HG03354 (cell line): ENCODE measurements at regions not wholly inside any gene's neighbourhood (a gene's known extent, or its start where the extent isn't known, plus 50 kb on each side); places are given as distances from the start of the nearest gene placed in this dataset.
A peak's percentile ranks its signal among the peaks of the same experiment; 100 is the strongest.
"Not testable (repeated sequence)": the region's sequence is repeated elsewhere in the genome, so short reads cannot be mapped to it uniquely, and the experiment has no call there.

Source experiments
- ATAC-seq: cut with Tn5 transposase; IDR thresholded peaks from one replicate; pipeline ENCODE4 v1.9.1; 2021; ENCODE audit warnings: mild to moderate bottlenecking; ENCODE audit not compliant: unreplicated experiment, poor library complexity, severe bottlenecking

DNA sequence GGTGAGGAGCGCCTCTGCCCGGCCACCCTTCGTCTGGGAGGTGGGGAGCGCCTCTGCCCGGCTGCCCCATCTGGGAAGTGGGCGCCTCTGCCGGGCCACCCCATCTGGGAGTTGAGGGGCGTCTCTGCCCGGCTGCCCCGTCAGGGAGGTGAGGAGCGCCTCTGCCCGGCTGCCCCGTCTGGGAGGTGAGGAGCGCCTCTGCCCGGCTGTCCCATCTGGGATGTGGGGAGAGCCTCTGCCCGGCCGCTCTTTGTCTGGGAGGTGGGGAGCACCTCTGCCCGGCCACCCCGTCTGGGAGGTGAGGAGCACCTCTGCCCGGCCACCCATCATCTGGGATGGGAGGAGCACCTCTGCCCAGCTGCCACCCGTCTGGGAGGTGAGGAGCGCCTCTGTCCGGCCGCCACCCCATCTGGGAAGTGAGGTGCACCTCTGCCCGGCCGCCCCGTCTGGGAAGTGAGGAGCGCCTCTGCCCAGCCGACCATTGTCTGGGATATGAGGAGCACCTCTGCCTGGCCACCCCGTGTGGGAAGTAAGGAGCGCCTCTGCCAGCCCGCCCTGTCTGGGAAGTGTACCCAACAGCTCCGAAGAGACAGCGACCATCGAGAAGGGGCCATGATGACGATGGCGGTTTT, 144.2 kb upstream of the PRDX4 start:
- not testable (repeated sequence) for ATAC-seq

DNA sequence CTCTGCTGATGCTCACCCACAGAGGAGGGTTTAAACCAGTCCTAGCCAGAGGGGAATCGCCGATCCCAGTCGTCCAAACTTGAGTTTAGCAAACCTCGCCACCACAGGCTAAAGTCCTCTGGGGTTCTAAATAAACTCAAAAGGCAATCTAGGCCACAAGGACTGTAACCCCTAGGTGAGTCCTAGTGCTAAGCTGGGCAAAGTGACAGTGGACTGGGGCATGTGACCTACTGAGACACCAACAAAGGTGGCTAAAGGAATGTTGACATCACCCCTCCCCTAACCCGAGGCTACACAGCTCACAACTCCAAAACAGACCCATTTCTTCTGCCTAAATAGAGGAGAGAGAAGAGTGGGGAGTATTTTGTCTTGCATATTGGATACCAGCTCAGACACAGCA, 142.8 kb upstream of the PRDX4 start:
- ATAC-seq = no peak

DNA sequence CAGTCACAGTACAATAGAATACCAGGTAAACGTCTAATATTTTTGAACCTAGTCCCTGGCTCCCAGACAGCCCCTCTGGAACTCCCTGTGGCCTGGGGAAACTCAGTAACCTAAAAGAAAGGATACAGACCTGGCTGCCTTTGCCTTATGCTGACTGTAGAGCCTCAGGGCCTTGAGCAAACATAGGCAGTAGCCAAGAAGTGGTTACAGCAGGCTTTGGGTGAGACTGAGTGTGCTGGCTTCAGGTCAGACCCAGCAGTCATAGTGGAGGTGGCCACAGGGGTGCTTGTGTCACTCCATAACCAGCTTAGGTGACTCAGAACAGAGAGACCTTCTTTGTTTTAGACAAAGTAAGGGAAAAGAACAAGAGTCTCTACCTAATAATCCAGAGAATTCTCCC, 141.8 kb upstream of the PRDX4 start:
- ATAC-seq = no peak

DNA sequence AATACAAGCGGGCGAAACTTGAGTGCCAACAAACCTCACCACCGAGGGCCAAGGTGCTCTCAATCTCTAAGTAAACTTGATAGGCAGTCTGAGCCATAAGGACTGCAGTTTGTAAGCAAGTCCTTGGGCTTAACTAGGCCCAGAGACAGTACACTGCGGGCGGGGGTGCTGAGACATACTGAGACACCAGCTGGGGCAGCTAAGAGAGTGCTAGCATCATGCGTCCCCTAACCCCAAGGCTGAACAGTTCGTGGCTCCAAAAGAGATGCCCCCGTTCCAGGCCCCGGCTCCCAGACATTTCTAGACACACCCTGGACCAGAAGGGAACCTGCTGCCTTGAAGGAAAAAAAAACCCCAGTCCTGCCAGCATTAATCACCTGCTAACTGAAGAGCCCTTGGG, 126.8 kb upstream of the PRDX4 start:
- ATAC-seq = no peak

DNA sequence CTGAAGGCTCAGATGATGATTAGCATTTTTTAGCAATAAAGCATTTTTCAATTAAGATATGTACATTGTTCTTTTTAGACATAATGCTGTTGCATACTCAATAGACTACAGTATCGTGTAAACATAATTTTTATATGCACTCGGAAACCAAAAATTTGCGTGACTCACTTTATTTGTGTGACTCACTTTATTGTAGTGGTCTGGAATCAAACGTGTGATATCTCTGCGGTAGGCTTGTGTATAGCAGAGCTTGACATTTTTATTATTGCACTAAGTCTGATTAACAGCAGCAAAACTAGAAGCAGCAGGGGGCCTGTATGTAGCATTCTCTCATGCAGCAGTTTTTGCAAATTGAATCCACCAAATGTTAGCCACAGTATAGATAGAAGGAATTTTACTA, 119.1 kb upstream of the PRDX4 start:
- ATAC-seq = no peak

DNA sequence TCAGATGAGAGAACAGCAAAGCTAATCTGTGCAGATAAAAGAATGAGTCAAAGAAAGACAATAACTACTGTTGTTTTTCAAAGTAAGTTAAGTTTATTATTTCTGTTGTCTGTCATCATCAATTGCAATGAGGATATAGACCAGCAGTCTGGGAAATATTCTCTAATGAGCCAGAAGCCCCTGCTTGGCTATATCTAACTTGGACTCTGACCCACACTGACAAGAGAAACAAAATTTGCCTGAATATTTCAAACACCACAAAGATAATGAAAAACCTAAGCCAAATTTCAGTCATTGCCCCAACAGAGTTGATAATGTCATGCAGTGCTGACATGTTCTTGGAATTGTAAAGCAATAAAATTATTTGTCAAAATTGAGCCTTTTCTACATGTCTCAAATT, 115.0 kb upstream of the PRDX4 start:
- ATAC-seq = no peak

DNA sequence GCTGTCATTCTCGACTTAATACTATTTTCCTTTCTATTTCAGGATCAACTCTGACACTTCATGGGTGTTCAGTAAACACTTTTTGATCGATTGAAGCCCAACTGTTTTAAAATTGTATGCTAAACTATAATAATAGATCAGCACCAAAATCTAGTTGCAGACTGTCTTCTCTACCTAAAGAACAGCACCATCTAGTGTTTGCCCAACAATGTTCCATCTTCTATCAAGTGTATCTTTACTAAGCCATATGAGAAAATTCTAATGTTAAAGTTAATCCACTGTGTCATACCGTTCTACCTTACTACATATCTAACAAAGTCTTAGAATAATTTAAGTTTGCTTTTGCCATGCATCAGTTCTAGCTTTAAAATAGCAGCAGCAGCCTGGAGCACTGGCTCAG, 113.0 kb upstream of the PRDX4 start:
- peak; percentile 67 for ATAC-seq

DNA sequence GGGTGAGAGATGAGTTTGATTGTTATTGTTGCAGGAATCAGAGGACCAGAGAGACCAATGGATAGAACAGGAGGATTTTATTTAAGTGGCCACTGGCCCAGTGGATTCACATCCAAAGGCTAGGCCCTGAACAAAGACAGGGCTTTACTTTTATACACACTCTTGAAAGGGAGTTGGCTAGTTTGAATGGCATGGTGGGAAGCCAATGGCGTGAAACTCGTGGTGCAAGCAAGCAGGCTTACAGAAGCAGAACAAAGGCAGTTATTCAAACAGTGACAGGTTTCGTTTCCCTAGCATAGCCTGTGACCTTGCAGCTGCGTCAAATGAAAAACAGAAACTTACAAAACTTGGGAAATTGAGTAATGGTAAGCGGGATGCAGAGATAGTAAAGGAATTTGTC, 110.2 kb upstream of the PRDX4 start:
- ATAC-seq = no peak

DNA sequence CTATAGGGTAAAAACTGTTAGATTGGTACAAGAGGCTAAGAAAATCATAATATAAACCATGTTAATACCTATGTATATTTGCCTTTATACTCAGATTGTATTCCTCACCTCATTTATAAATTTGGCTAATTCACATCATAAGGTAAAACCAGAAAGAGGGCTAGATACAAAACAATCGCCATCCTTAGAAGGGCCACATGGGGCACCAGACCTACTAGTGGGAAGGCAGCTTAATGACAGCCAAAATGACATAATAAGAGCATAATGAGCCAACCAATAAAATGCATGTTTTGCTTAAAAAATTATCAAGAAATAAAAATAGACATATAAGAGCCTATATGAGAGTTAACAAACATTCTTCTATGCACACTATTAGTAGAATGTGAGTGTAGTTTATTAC, 107.3 kb upstream of the PRDX4 start:
- no peak for ATAC-seq

DNA sequence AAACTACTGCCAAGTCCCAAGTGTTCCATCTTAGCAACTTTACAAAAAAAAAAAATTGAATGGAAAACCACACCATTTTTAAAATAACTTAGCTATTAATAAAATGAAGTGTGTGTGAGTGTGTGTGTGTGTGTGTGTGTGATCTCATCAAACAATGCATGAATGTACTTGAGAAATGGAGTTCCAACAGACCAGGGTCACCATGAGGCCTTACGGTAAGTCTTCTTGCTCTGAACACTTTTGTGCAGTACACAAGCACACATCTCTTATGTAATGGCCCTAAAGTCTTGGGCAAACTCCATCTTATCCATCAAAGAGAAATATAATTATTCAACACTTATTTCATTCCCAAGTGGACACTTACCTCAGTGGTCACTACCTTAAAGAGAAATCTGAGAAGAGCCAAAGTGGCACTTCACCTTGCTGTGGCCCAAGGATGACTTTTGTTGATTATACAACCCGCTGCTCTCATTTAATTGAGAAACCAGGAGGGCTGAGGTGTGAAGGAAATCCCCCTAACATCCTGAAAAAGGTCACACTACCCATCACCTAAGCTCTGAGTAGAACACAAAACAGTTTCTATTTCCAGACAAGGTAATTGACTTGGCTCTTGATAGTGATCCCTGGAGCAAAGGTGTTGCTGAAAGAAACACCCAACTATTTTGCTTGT, 96.5 kb upstream of the PRDX4 start:
- ATAC-seq = no peak

DNA sequence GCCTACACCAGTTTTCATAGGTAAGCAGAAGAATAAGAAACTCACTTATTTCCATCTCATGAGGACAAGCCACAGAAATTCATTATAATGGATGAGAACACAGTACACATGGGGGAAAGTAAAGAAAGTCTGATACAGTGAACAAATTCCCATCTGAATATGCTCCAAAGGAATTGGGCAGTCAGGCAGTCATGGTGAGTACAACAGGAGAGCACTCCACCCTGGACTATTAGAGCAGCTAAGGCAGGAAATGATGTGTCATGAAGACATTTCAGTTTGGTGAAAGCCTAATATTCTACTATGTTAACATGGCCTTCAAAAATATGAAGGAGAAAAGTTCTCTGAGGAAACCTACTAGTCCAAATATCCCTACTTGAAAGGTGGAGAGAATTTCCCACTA, 92.0 kb upstream of the PRDX4 start:
- ATAC-seq = no peak

DNA sequence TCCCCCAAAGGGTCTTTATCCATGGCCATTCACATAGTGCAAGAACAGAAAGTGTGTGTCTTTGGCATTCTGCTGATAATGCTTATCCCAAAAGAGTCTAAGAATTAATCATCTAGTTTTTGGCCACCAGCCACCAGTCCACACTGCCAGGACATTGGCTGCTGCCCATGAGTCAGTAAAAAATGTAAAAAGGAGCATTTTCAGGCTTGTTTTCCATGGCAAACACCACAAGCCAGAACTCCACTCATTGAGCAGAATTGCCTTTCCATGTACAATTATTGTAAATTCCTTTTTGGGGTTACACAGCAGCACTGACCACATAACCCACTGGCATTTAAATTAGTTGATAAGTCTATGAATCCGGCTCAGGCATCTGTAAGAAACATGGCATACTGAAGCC, 89.2 kb upstream of the PRDX4 start:
- no peak for ATAC-seq

DNA sequence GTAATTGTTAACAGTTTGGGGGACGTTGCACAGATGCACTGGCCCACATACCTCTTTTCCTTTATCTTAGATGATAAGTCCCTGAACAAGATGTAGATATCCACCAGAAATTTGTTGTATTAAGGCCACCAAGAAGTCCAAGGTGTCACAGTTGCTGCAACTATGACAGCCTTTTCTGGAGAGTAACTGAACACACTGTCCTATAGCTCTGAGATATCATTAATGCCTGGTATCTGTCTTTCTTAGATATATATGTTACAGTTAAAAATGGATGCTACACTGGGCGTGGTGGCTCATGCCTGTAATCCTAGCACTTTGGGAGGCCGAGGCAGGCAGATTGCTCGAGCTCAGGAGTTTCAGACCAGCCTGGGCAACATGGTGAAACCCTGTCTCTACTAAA, 77.8 kb upstream of the PRDX4 start:
- ATAC-seq = no peak

DNA sequence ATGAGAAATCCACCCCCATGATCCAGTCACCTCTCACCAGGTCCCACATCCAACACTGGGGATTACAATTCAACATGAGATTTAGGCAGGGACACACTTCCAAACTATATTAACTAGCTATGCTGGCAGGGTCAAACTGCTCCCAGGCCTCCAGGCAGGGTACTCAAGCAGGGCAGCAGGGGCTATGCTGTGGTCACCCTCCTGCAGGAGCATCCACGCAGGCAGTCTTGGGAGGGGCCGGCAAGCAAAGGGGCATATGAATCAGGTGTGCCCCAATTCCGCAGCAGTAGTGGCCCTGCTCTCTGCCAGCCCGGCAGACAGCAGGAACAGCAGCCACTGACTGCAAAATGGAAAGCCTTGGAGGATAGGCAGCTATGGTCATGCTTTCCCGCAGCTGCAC, 74.6 kb upstream of the PRDX4 start:
- ATAC-seq = no peak

DNA sequence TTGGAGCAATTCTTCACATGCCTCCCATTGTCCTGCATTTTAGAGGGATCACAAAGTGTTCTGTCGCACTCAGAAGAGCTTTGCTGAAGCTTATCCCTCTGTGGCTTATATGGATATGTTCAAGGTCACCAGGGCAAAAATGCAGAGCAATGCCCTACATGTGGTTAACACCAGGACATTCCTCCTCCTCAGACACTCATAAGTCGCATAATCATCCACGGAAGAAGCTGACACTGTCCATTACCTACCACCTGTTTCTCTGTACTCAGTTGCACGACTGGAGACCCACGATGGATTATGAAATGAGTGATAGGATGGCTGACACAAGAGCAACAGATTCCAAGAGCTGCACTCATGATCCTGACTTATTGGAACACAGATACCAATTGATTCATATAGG, 68.7 kb upstream of the PRDX4 start:
- no peak for ATAC-seq

DNA sequence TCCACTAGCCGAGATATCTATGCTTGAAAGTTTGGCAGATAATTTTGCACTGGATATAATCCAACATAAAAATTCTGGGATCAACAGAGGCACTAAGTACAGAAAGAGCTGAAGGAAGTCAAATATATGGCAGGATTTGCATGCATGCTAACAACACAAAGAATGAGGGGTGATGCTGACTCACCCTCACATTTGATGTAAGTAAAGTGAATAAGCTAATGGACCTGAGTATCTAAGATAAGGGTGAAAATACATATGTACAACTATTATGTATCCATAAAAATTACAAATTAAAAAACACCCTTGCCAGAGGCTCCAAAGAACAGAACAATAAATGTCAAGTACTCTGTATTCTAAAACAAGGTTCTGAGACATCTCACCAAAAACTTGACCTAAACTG, 63.8 kb upstream of the PRDX4 start:
- no peak for ATAC-seq

DNA sequence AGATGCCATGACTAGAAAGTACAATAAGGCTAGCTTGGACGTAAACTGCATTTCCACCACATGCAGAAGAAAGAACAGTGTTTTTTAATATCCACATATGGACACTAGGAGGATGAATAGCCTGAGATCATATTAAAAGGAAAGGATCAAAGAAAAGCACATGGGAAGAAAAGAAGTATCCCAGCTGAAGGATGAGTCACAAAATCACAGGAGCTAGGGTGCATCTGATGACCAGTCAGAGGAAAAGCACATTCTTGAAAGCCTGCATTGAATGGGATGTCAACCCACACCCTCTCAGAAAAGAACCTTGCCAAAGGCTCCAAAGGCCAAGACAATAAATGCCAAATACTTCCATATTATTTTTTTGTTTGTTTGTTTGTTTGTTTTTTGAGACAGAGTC, 56.8 kb upstream of the PRDX4 start:
- no peak for ATAC-seq

DNA sequence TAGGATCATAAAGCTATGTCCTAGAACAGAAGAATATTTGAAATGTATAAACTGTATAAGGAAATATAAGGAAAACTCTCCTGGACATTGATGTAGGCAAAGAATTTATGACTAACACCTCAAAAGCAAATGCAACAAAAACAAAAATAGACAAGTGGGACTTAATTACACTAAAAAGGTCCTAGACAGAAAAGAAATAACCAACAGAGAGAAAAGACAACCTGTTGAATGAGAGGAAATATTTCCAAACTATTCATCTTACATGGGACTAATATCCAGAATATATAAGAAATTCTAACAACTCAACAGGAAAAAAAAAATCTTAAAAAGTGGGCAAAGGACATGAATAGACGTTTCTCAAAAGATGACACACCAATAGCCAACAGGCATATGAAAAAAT, 54.4 kb upstream of the PRDX4 start:
- no peak for ATAC-seq

DNA sequence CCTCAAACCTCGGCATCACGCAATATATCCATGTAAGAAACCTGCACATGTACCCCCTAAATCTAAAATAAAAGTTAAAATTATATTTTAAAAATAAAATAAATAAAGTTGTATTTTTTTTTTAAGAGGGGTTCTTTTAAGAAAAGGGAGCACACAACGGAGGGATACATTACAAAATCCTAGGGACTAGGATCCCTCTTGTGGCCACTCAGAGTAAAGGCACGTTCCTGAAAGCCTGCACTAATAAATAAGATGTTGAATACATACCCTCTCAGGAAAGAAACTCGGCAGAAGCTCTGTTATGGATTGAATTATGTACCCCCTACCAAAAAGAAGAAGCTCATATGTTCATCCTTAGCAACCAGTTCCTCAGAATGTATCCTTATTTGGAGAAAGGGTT, 50.9 kb upstream of the PRDX4 start:
- peak; percentile 84 for ATAC-seq
